ENCODE measurements at regions not wholly inside any gene's neighbourhood (a gene's known extent, or its start where the extent isn't known, plus 50 kb on each side); places are given as distances from the start of the nearest gene placed in this dataset.

DNA sequence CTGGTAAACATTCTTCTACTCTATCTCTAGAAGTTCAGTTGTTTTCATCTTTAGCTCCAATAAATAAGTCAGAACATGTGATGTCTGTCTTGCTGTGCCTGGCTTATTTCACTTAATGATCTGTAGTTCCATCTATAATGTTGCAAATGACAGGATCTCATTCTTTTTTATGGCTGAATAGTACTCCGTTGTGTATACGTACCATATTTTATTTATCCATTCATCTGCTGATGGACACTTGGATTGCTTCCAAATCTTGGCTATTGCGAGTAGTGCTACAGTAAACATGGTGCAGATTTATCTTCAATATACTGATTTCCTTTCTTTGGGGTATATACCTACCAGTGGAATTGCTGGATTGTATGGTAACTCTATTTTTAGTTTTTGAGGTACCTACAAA lies 124.4 kb downstream of the ZNF33B start:
- Histone ChIP-seq H3K9me2 (ENCODE audit: insufficient read depth) (no peaks in the 10 kb centered on the region), H3K27ac (no peak overlapping the region), H3K79me2 (ENCODE audit: insufficient read depth) (no peaks in the 10 kb centered on the region), H3F3A (ENCODE audit: insufficient read depth) (no peaks in the 10 kb centered on the region), H3K27me3 (replicated peaks; ENCODE audit: insufficient read depth) (no peaks in the 10 kb centered on the region), H2AFZ (no peak overlapping the region), H3K36me3 (ENCODE audit: low read depth) (peaks cover 1% of the 10 kb centered on the region; the same call in 1 of the 2 replicates), H3K4me3 (no peak overlapping the region), H3K9me3 (ENCODE audit: low read depth) (peaks cover 4% of the 10 kb centered on the region), H4K20me1 (ENCODE audit: insufficient read depth) (no peaks in the 10 kb centered on the region), H3K4me2 (ENCODE audit: unreplicated experiment) (no peak overlapping the region), H3K9ac (no peak overlapping the region), H3K4me1 (ENCODE audit: insufficient read depth) (no peaks in the 10 kb centered on the region)
- TF ChIP-seq EZH2phosphoT487 (IDR thresholded peaks at IDR 0.05; ENCODE audit: insufficient read depth, low read depth) (no peak), EZH2 (IDR thresholded peaks at IDR 0.05; ENCODE audit: insufficient read depth, poor library complexity, severe bottlenecking) (no peak)
- DNase-seq = no peak
- WGBS, 2 experiments (ENCODE audit: low coverage in 1 of 2, low lambda C conversion rate in 2 of 2, missing lambda C conversion rate in 2 of 2) = 84 to 86% methylated on average over 3 of the region's 3 CpGs
- in situ Hi-C loops (cut with MboI) = no loop called here

DNA sequence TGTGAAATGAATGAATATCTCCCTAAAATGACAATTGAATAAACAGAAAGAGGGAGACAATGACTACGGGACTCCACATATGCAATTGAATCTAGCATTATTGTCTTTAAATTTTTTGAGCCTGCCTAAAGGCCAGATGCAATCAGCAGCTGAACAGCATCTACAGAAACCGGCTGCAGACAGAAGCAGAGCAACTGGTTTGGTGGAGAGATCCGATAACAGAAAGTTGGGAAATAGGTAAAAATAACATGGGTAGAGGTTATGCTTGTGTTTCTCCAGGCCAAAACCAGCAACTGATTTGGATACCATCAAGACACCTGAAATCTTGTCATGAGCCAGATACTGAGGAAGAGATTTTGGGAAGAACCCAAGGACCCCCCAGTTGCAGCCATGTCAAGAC lies 146.6 kb downstream of the ZNF33B start:
- Histone ChIP-seq H3K36me3 (ENCODE audit: low read depth) (no peaks in the 10 kb centered on the region), H3K9ac (no peak overlapping the region), H3K27me3 (replicated peaks; ENCODE audit: insufficient read depth) (no peaks in the 10 kb centered on the region), H3K4me2 (ENCODE audit: unreplicated experiment) (no peak overlapping the region), H3F3A (ENCODE audit: insufficient read depth) (no peaks in the 10 kb centered on the region), H4K20me1 (ENCODE audit: insufficient read depth) (no peaks in the 10 kb centered on the region), H3K9me3 (ENCODE audit: low read depth) (no peaks in the 10 kb centered on the region), H3K79me2 (ENCODE audit: insufficient read depth) (no peaks in the 10 kb centered on the region), H3K4me1 (ENCODE audit: insufficient read depth) (peaks cover 9% of the 10 kb centered on the region; the same call in 1 of the 2 replicates), H3K27ac (no peak overlapping the region), H3K4me3 (no peak overlapping the region), H3K9me2 (ENCODE audit: insufficient read depth) (no peaks in the 10 kb centered on the region), H2AFZ (no peak overlapping the region)
- WGBS, 2 experiments (ENCODE audit: low coverage in 1 of 2, low lambda C conversion rate in 2 of 2, missing lambda C conversion rate in 2 of 2) = 28 to 37% methylated on average over 3 of the region's 3 CpGs
- no peak for TF ChIP-seq EZH2phosphoT487 (IDR thresholded peaks at IDR 0.05; ENCODE audit: insufficient read depth, low read depth)
- DNase-seq = no peak
- in situ Hi-C loops (cut with MboI) = no loop called here

DNA sequence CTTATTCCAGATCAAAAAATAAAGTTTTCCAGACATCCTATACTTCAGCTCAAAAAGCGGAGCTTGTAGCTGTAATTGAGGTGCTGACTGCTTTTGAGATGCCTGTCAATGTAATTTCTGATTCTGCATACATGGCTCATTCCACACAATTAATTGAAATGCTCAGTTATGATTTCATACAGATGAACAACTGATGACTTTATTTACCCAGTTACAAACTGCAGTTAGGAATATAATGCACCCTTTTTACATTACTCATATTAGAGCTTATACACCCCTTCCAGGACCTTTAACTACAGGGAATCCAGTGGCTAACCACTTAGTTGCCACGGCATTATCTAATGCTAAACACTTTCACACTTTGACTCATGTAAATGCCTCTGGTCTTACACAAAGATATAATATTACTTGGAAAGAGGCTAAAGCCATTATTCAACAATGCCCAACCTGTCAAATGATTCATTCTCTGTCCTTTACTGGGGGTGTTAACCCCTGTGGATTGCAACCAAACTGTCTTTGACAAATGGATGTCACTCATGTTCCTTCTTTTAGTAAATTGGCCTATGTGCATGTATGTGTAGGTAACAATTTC lies 147.3 kb downstream of the ZNF33B start:
- Histone ChIP-seq H3K9me2 (ENCODE audit: insufficient read depth) (no peaks in the 10 kb centered on the region), H3K27ac (no peak overlapping the region), H4K20me1 (ENCODE audit: insufficient read depth) (no peaks in the 10 kb centered on the region), H3K79me2 (ENCODE audit: insufficient read depth) (no peaks in the 10 kb centered on the region), H3K4me3 (no peak overlapping the region), H3K9me3 (ENCODE audit: low read depth) (no peaks in the 10 kb centered on the region), H3K4me1 (ENCODE audit: insufficient read depth) (peaks cover 9% of the 10 kb centered on the region; the same call in 1 of the 2 replicates), H2AFZ (no peak overlapping the region), H3K9ac (no peak overlapping the region), H3F3A (ENCODE audit: insufficient read depth) (no peaks in the 10 kb centered on the region), H3K36me3 (ENCODE audit: low read depth) (no peaks in the 10 kb centered on the region), H3K4me2 (ENCODE audit: unreplicated experiment) (no peak overlapping the region), H3K27me3 (replicated peaks; ENCODE audit: insufficient read depth) (no peaks in the 10 kb centered on the region)
- in situ Hi-C loops (cut with MboI) = no loop called here
- DNase-seq = peak; percentile 26
- TF ChIP-seq EZH2phosphoT487 (IDR thresholded peaks at IDR 0.05; ENCODE audit: insufficient read depth, low read depth) = no peak
- TF ChIP-seq EZH2 (IDR thresholded peaks at IDR 0.05; ENCODE audit: insufficient read depth, poor library complexity, severe bottlenecking) = no peak
- WGBS, 2 experiments (ENCODE audit: low coverage in 1 of 2, low lambda C conversion rate in 2 of 2, missing lambda C conversion rate in 2 of 2) = 6 to 10% methylated on average over 2 of the region's 2 CpGs

DNA sequence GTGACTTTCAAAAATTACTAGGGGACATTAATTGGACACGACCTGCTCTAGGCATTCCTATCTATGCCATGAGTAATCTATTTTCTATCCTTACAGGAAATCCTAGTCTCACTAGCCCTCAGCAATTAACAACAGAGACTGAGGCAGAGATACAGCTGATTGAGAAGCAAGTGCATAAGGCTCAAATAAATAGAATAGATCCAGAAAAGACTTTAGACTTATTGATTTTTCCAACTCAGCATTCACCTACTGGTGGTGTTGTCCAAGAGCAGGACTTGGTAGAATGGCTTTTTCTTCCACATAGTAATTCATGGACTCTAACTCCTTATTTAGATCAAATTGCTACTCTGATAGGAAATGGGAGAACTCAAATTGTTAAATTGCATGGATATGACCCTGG lies 148.0 kb downstream of the ZNF33B start:
- H3K36me3 ChIP-seq (ENCODE audit: low read depth) = no peaks in the 10 kb centered on the region
- WGBS, 2 experiments (ENCODE audit: low coverage in 1 of 2, low lambda C conversion rate in 2 of 2, missing lambda C conversion rate in 2 of 2) = 14 to 18% methylated on average over 1 of the region's 1 CpG

More for the DNA sequence above, 148.0 kb downstream of the ZNF33B start:
- Histone ChIP-seq H3K4me2 (ENCODE audit: unreplicated experiment) (no peak overlapping the region), H3K9me2 (ENCODE audit: insufficient read depth) (no peaks in the 10 kb centered on the region), H4K20me1 (ENCODE audit: insufficient read depth) (no peaks in the 10 kb centered on the region), H3K9me3 (ENCODE audit: low read depth) (no peaks in the 10 kb centered on the region), H3K9ac (no peak overlapping the region), H3K4me3 (no peak overlapping the region), H2AFZ (no peak overlapping the region), H3K79me2 (ENCODE audit: insufficient read depth) (no peaks in the 10 kb centered on the region), H3K4me1 (ENCODE audit: insufficient read depth) (peaks cover 9% of the 10 kb centered on the region; the same call in 1 of the 2 replicates), H3F3A (ENCODE audit: insufficient read depth) (no peaks in the 10 kb centered on the region), H3K27ac (no peak overlapping the region), H3K27me3 (replicated peaks; ENCODE audit: insufficient read depth) (no peaks in the 10 kb centered on the region)
- in situ Hi-C loops (cut with MboI) = no loop called here
- TF ChIP-seq EZH2 (IDR thresholded peaks at IDR 0.05; ENCODE audit: insufficient read depth, poor library complexity, severe bottlenecking) (no peak), EZH2phosphoT487 (IDR thresholded peaks at IDR 0.05; ENCODE audit: insufficient read depth, low read depth) (no peak)
- DNase-seq = no peak

All from GM23248 (cell line).